ENCODE measurements at regions not wholly inside any gene's neighbourhood (a gene's known extent, or its start where the extent isn't known, plus 50 kb on each side); places are given as distances from the start of the nearest gene placed in this dataset.

- no peak for TF ChIP-seq CTCF (IDR thresholded peaks at IDR 0.05)
These were observed 153.8 kb upstream of the TSC22D2 start for GRCh38 chr3:150254309-150254708.

DNA sequence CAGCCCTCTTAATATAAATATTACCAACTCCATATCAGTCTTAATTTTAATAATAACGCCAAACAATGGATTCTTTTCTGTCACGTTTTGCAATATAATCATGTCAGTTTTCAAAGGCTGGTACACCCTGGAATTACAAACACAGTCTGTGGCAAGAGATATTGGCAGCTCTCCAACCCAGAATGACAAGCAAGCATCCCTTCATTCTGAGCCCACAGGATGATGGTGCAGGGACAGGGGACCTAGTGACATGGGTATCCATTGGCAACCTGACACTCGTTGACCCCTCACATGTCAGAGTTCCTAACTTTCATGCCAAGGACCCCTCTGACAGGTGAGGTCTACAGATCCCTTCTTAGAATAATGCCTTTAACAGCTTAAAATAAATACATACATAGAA lies 154.5 kb upstream of the TSC22D2 start:
- no peak for TF ChIP-seq CTCF (IDR thresholded peaks at IDR 0.05)

DNA sequence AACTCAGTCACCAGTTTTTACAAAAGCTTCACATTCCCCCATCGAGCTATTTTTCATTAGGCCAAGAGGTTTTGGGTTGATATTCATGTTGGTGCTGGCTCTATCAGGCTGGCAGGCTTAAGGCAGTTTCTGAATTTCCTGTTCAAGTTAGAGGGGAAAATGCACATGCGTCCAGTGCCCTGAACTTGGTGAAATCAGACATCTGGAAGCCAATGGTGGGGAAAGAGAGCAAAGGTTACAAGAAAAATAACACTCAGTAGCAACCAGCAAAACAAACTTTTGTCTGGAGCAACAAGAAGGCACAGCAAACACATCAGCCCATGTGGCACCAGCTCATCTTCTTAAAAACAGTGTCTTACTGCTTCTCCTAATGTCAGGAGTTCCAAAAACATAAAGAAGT lies 155.6 kb upstream of the TSC22D2 start:
- no peak for TF ChIP-seq CTCF (IDR thresholded peaks at IDR 0.05)

DNA sequence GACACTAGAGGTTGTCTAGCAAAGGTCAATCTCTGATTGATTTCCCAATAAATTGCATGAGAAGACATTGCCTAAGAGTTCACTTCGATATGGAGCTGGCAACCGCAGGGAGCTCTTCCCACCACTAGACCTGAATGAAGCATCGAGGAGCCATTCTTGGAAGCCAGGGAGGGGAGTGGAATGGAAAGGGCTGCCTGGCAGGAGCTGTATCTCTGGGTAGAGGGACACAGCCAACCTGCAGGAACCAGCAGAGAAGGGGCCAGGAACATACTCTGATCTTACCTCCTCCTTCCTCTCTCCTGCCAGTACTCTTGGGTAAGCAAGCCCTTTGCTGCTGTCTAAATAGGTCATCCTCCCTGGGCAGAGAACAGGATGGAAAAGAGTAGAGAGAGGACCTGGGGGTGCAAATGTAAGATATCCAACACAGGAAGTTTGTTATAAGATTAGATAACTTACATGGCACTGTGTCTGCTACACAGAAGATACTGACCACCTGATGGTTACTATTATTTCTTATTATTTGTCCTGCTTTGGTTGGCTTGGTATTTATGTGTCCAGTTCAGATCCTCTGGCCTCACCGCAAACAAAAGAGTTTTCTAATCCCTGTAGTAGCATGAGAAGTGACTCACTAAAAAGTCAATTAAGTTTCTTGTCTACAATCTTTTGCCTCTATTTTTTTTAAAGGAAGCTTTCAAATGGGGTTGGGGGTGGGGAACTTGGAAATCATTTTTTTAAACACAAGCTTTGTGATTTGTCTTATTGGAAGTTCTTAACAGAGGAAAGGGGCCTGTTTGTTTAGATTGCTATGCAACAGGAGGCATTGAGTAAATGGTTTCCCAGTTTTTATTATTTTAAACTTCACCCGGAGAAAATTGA lies 156.7 kb upstream of the TSC22D2 start:
- TF ChIP-seq CTCF (IDR thresholded peaks at IDR 0.05), result no peak

- TF ChIP-seq CTCF (IDR thresholded peaks at IDR 0.05), result no peak
These were observed 158.2 kb upstream of the TSC22D2 start for GRCh38 chr3:150249779-150250470.

- no peak for TF ChIP-seq CTCF (IDR thresholded peaks at IDR 0.05)
These were observed 159.0 kb upstream of the TSC22D2 start for GRCh38 chr3:150248888-150249681.

DNA sequence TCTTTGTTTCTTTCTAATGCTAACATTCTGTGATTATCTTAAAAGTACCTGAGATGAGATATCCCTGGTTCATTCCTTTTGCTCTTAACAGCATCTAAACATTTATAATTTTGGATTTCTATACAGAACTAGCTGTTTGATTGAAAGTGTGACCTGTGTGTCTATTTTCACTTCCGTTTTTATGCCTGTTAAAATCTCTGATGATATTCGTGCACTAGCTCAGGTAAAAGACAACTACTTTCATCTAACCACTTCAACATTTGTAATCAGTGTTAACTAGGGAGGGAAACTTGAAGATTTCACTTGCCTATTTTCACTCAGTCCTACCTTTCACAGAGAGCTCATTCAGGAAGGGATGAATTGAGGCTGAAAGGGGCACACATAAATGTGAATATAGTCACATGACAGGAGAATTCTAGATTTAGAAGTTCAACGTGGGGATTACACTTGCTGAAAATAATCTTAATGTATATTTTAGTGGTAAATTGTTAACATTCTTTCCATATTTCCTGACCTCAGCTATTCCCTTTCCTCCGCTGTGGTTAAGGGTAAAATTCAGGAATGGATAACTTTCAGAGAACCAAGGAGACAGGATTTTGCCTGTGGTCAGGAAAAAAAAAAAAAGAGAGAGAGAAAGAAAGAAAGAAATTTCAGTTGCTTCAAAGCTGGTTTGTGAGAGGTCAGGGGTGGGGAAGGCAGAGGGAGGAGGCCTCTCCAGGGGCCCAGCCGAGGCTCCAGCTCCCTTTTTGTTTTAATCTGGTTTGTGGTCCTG lies 159.8 kb upstream of the TSC22D2 start:
- TF ChIP-seq CTCF (IDR thresholded peaks at IDR 0.05), result no peak

Measured in LNCAP (cell line).